Stimulated activated CD8-positive, alpha-beta memory T cell treated with anti-CD3 and anti-CD28 coated beads, Interleukin-12 subunit alpha, Interleukin-12 subunit beta, amount 100 ng/mL, for 24 hours (primary cell): ENCODE measurements at regions not wholly inside any gene's neighbourhood (a gene's known extent, or its start where the extent isn't known, plus 50 kb on each side); places are given as distances from the start of the nearest gene placed in this dataset.

Source experiments
- DNase-seq: peaks from one replicate; pipeline ENCODE4 v3.0.0-alpha.2; 2020; ENCODE audit errors: extremely low read depth

- no peak for DNase-seq
Observed at GRCh38 chr1:234759888-234760287, 149.9 kb upstream of the IRF2BP2 start.

GRCh38 chr1:234758851-234759250 lies 148.9 kb upstream of the IRF2BP2 start:
- DNase-seq = no peak

GRCh38 chr1:234756857-234757256 lies 146.9 kb upstream of the IRF2BP2 start:
- no peak for DNase-seq

GRCh38 chr1:234756066-234756774 lies 146.2 kb upstream of the IRF2BP2 start:
- no peak for DNase-seq

GRCh38 chr1:234755449-234755863 lies 145.5 kb upstream of the IRF2BP2 start:
- no peak for DNase-seq

GRCh38 chr1:234753979-234754378 lies 144.0 kb upstream of the IRF2BP2 start:
- no peak for DNase-seq

GRCh38 chr1:234752927-234753326 lies 142.9 kb upstream of the IRF2BP2 start:
- DNase-seq = no peak

GRCh38 chr1:234751678-234752077 lies 141.7 kb upstream of the IRF2BP2 start:
- DNase-seq = no peak

GRCh38 chr1:234750922-234751627 lies 141.1 kb upstream of the IRF2BP2 start:
- DNase-seq = no peak

- DNase-seq = no peak
Observed at GRCh38 chr1:234748713-234749112, 138.7 kb upstream of the IRF2BP2 start.

GRCh38 chr1:234748066-234748465 lies 138.1 kb upstream of the IRF2BP2 start:
- no peak for DNase-seq

GRCh38 chr1:234746798-234747196 lies 136.8 kb upstream of the IRF2BP2 start:
- no peak for DNase-seq

- no peak for DNase-seq
Observed at GRCh38 chr1:234745844-234746797, 136.1 kb upstream of the IRF2BP2 start.

- DNase-seq = no peak
Observed at GRCh38 chr1:234745276-234745675, 135.3 kb upstream of the IRF2BP2 start.

GRCh38 chr1:234743791-234744611 lies 134.0 kb upstream of the IRF2BP2 start:
- DNase-seq = no peak

GRCh38 chr1:234742622-234743021 lies 132.6 kb upstream of the IRF2BP2 start:
- DNase-seq = no peak

GRCh38 chr1:234737967-234738314 lies 128.0 kb upstream of the IRF2BP2 start:
- no peak for DNase-seq

GRCh38 chr1:234735916-234736315 lies 125.9 kb upstream of the IRF2BP2 start:
- no peak for DNase-seq

GRCh38 chr1:234735476-234735875 lies 125.5 kb upstream of the IRF2BP2 start:
- no peak for DNase-seq

GRCh38 chr1:234734869-234735268 lies 124.9 kb upstream of the IRF2BP2 start:
- no peak for DNase-seq

GRCh38 chr1:234734412-234734835 lies 124.4 kb upstream of the IRF2BP2 start:
- DNase-seq = no peak
